HG02840 (cell line): ENCODE measurements at regions not wholly inside any gene's neighbourhood (a gene's known extent, or its start where the extent isn't known, plus 50 kb on each side); places are given as distances from the start of the nearest gene placed in this dataset.
"Not testable (repeated sequence)": the region's sequence is repeated elsewhere in the genome, so short reads cannot be mapped to it uniquely, and the experiment has no call there.

ENCODE experiments used
- ATAC-seq: cut with Tn5 transposase; IDR thresholded peaks from one replicate; pipeline ENCODE4 v1.9.1; 2021; ENCODE audit warnings: mild to moderate bottlenecking, moderate library complexity, moderate number of reproducible peaks; ENCODE audit not compliant: unreplicated experiment, low FRiP score

DNA sequence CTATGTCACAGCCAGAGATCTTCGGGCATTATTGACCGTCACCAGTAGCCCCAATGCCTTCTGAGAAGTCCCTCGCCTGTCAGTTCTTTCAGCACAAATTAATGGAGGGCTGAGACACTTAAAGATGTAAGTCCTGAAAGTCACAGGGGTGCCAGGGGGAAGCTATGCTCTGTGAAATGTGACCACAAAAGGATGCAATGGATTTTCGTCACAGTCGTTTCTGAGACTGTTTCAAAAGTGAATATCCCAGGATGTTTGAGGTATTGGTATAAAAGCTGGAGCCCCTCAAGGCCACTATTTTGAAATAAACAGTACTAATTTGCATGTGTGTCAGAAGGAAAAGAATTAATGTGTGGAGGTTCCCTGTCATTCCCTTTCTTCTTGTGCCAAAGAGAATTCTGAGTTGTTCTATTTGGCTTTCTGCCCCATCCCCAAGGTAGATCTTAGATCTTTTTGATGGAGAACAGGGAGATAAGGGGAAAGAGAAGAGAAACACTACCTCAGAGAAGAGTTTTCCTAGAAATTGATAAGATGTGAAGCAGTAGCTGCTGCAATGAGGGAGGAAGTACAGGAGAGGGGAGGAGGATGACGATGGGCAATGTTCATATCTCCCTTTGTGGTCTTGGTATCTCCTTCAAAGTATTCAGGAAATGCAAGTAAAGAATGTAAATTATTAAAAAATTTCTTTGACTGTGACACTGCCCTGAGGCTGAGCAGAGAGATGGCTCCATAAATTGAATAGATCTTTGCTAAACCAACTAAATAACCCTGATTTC lies 101.8 kb upstream of the NAP1L1 start:
- ATAC-seq, result no peak

DNA sequence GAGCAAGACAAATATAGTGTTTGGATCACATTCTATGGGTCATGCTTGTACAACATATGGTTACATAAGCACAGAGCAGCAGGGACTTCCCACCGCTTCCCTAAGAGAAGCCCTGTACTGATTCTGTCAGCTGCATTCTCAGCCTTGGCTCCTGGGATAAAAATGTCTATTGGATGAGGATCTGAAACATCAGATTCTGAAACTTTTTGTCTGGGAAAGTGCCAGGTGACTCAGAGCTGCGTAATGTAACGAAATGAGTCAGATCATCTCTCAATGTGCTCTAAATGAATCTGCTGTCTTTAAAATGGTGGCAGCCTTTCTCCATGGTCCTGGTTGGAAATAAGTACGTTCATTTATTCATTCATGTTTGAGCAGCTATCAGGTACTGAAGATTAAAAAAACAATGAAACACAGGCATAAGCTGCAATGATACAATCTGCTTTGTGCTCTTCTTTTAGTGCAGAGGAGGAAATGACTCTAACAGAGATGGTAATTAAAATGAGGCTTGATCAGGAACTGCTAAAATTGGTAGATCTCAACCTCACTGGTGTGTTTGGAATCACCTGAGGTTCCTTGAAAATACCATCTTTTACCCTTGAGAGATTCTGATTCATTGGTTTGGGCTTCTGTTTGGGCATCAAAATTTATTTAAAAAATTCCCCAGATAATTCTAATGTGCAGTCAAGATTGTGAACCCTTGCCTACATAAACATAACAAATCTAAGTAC lies 99.1 kb upstream of the NAP1L1 start:
- ATAC-seq, result peak; percentile 90

DNA sequence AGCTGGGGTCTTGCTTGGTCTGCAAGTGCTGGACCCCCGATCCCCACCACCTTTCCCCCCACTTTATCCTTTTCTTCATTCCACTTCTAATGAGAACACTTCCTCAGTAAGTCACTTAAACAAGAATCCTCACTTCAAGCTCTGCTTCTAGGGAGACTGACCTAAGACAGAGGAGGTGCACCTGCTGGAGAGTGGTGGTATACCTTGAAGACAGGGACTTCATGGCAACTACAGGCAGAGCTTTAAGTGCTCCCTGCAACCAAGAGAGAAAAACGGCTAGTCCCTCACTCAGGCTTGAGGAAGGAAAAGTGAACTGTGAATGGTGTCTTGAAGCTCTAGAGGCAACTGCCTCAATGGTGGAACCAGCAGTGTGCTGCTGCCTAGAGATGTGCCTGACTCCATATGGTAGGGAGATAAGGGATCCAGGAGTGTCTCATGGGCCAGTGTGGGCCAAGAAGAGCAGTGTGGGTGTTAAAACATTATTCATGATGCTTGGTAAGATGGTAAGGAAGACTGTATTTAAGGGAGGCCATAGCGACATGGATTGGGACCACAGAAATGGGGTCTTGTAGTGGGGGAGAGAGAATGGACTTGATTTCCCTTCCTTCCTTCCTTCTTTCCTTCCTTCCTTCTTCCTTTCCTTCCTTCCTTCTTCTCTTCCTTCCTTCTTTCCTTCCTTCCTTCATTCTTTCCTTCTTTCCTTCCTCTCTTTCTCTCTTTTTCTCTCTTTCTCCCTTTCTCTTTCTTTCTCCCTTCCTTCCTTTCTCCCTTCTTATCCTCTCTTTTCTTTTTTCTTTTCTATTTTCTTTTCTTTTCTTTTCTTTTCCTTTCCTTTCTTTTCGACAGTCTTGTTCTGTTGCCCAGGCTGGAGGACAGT lies 96.2 kb upstream of the NAP1L1 start:
- ATAC-seq, result no peak

DNA sequence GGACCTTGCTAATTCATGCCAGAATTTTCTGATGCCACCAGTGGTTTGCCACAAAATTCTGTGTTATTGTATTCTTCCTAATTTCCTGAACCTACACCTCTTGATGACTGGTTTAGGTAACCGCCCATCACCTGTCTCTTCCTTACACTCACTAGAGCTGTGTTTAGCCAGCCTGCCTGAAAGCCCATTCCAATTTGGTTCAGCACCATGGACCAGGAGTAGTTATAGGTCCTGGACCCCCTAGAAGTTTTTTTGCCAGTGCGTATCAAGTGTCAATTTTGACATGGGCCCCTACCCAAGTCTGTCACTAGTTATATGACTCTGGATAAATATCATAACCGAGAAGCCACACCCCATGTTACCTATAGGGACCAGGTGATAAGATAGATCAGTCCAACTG lies 94.0 kb upstream of the NAP1L1 start:
- ATAC-seq, result no peak

DNA sequence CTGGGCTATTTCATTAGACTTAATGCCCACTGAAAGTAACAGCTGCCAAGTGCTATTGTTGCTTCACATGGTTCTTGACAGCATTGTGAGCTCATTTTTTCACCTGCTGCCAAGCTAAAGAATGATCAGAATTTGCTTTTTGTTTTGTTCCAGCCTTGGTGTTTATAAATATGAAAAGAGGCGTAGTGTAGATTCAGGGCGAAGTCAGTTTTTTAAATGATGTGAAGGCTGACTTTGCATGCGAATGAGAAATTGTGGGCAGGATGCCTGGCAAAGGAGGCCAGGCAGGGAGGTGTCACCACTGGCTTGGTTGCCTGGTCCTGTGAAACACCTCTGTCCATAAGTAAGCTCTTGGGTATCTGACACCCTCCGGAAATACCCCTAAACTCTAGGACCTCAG lies 93.3 kb upstream of the NAP1L1 start:
- no peak for ATAC-seq

DNA sequence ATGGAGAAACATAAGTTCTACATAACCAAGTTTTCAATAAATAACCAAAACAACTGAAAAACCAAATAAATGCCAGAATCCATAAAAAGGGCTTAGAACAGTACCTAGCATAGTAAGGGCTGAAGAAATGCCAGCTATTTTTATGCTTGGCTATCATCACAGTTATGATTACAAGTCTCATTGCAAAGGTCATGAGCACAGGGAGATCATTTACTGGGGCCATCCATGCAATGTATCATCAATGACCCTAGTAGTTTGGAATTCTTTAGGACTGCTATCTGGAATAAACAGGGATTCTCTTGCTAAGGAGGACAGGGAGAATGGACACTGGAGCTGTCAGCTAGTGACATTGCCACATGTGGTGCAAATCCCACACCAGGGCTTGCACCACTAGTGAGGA lies 92.5 kb upstream of the NAP1L1 start:
- ATAC-seq, result no peak

DNA sequence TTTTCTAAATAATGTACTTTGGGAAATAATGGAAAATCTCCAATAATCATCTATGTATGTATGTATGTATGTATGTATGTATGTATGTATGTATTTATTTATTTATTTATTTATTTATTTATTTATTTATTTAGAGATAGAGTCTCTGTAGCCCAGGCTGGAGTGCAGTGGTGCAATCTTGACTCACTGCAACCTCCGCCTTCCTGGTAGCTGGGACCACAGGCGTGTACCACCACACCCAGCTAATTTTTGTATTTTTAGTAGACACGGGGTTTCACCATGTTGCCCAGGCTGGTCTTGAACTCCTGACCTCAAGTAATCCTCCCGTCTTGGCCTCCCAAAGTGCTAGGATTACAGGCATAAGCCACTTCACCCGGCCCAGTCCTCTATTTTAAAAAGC lies 91.5 kb upstream of the NAP1L1 start:
- not testable (repeated sequence) for ATAC-seq

DNA sequence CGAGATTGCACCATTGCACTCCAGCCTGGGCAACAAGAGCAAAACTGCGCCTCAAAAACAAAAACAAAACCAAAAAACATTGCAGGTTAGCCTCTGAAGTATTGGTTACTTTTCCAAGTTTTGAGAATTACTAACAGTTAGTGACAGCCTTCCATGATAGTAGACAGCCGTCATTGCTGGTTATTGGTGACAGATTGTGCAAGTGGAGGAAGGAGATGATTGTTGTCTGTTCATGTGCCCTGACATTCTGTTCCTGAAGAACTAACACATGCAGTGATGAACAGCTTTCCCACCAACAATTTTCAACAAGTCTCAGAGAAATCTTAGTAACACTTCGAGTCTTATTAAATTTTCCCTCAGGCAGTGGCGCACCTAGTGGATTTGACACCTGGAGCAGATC lies 89.3 kb upstream of the NAP1L1 start:
- ATAC-seq, result no peak

DNA sequence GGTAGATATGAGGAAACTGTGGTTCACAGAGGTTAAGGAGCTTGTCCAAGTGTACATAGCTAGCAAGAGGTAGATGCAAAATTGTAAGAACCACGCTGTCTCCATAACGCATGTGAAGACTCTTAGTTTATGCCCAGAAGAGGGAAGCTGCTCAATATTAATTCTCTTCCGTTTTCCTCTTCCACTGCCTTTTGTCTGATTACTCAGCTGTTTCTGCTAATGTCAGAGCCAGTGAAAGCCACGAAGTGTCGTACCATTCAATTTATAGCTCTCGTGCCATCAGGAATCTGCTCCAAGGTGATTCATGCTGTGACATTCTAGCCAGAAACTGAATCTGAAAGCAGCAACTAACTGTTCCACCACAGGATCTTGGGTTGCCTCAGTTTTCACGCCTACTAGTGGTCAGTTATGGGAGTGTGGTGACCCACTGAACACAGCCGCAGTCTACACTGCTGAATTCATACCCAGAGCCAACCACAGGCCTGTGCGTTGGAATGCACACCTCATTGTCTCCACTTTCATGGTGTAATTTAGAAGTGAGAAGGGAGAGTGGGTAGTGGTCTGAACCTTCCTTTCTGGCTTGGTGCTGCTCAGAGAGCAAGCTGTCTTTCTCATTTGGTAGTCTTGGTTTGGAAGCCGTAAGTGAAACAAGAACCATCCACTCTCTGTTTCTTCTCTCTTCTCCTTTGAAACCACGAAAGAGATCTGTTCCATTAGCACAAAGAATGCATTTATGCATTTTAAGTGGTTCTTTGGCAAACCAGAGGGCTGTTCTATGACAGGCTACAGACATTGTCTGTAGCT lies 74.2 kb upstream of the NAP1L1 start:
- ATAC-seq, result peak; percentile 100

DNA sequence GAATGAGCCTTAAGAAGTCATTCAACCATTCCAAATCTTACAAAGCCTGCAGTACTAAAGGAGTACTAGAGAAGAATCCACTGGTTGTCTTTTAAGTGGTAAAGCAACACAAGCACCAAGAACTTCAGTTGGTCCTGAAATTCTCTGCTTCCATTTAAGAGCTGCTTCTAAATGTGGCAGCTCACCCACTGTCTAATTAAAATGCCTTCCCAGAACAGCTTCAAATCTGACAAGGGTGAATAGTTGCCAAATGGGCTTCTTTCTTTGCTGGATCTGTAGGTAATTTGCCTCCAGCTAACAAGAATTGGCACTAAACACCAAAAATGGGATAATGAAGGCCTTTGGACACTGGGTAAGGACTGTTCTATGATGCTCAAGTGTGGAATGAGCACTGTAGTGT lies 72.2 kb upstream of the NAP1L1 start:
- no peak for ATAC-seq

DNA sequence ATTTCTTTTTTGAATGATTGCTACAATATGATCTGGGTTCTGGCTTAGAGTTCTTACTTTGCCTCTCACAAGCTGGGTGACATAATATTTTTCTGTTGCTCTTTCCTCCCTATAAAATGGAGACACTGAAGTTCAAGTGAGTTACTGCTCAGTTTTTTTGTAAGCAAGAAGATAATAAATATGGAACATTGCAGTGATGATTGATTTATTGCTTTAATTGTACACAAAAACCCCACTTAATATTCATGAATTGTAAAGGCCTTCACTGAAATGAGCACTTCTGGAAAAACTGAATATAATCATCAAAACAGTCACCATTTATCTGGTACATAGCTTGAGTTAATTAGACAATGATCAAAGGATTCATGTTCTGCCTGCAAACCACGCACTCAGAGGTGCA lies 71.8 kb upstream of the NAP1L1 start:
- ATAC-seq, result no peak

DNA sequence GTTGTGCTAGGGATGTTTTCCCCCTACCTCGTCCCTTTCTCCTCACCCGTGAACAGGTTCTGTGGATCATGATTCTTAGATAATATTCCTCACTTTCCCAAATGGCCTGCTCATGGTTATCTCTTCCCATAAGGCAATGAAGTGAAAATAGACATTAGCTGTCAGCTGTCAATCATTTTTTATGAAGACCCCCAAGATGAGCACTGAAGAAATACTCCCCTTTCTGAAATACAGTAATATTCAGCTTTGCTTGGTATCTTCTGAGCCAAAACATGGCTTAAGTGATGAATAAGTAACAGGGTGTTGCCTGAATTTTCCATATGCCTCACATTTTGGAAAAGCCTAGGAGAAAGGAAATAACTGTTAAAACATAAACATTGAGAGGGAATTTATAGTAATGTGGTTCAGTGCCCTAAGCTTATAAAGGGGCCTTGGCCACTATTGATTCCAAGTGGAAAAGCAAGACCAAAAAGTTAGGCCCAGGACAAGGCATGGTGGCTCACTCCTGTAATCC lies 70.7 kb upstream of the NAP1L1 start:
- no peak for ATAC-seq

DNA sequence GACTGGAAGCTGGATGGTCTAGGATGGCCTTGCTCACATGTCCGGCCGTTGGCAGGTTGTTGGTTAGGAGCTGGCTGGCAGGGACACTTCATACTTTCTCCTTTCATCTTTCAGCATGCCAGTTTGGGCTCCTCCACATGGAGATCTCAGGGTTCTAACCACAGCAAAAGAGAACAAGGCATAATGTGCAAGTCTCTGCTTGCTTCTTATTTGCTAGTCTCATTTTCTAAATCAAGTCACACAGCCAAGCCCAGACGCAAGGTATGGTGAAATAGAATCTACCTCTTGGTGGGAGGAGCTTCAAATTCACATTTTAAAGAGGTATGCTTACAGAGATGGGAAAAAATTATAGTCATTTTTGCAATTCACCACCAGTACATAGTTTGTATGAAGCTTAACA lies 69.1 kb upstream of the NAP1L1 start:
- ATAC-seq, result no peak

DNA sequence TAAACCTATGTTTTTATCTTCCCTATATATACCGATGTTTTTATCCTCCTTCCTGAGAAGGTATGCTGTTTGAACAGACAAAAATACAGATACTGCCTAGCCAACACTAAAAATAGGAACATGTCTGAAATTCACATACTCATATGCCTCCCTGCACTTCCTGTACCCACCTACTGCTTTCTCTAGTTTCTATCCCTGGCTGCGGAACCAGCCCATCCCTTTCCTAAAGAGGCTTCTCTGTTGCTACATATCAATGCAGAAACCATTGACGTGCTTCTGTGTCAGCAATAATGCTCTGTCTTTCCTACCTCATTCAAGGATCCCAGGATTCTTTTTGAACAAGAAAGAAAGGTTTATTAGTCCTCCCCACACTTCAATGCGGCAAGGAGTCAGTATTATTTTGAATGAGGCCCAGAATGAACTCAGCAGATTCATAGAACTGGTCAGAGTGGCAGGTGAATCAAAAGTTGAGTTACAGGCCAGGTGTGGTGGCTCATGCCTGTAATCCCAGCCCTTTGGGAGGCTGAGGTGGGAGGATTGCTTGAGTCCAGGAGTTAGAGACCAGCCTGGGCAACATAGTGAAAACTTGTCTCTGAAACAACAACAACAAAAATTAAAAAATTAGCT lies 67.8 kb upstream of the NAP1L1 start:
- ATAC-seq, result no peak

DNA sequence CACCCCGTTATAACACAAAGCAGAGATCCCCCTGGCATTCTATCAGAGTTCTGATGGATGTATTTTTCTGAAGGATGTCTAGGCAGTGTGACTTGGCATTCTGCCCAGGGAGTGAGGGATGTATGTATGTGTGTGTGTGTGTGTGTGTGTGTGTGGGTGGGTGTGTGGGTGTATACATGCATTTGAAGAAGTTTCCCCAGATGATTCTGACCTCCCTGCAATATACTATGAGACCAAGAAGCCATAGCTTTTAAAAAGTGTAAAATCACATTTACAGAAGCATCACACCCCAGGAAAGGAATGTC lies 59.7 kb upstream of the NAP1L1 start:
- no peak for ATAC-seq

DNA sequence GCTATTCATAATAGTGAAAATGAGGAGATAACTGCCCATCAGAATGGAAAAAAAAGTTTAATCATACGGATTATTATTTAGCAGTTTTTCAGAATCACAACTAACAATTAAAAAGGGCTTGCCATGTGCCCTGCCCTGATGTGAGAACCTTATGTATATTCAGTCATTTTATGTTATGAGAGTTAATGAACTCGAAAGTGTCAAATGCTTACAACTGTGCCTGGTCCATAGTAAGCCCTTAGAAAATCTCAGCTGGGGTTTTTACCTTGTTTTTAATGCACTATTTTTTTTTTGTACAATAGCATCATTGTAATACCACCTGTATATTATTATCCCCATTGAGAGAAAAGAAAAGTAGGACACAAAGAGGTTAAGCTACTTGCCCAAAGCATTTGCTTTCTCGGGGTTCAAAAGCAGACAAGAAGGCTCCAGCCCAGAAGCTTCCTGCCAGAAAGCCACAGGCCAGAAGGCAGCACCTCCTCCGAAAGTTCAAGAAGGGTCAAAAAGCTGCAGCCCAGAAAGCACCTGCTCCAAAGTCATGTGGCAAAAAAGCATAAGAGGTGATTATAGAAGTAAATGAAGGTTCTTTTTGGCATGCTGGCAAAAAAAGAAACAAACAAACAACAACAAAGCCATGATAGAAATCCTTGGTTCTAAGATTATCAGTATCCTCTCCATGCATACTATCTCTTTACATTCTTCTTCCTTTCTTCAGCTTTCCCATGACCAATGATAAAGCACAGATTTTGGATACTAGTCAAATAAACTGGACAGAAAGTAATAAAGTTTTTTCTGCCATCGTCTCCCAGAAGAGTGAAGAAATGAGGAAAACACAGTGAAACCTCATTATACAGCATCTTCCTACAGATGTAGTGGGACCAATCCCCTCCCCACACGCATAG lies 59.1 kb upstream of the NAP1L1 start:
- peak; percentile 98 for ATAC-seq

DNA sequence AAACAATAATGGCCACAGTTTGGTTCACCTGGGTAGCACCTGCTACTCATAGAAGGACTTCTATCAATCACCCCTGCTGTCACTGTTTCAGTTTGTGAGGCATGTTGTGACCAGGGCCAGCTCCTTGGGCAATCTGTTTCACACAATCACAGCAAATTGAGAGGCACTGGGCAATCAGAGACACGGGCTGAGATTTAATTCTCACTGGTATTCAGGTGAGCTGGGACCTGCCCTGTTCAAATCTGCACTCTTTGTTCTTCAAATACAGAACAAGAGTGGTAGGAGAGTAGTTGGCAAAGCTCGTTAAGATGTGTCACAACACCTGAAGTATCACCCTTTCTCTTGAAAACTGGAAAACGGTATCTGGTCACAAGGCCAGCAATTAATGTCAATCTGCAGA lies 57.8 kb upstream of the NAP1L1 start:
- ATAC-seq, result no peak

DNA sequence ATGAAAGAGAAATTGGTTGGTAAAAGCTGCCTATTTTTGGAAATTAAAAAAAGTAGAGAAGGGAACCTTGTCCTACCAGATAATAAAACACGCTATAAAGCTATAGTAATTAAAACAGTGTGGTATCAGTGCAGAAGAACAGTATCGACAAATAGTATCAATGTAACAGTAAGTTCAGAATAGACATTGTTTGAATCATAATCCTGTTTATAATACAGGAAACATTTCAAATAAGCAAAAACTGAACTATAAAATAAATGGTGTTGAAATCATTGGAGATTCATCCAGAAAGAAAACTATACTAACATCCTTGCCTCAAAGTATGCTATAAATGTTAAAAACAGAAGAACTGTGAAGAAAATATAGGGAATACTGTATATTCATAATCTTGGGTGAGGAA lies 54.2 kb upstream of the NAP1L1 start:
- no peak for ATAC-seq

DNA sequence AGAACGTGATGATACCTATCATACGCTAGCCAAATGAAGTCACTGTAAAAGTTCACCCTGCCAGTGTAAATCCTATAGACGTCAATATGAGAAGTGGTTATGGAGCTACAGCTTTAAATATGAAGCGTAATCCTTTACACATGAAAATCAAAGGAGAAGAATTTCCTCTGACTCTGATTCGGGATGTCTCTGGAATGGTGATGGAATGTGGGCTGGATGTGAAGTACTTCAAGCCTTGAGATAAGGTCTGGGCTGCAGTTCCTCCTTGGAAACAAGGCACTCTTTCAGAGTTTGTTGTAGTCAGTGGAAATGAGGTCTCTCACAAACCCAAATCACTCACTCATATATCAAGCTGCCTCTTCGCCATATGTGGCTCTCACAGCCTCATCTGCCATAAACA lies 53.1 kb upstream of the NAP1L1 start:
- ATAC-seq, result no peak
